Urothelium cell line (cell line): ENCODE measurements at regions not wholly inside any gene's neighbourhood (a gene's known extent, or its start where the extent isn't known, plus 50 kb on each side); places are given as distances from the start of the nearest gene placed in this dataset.
A peak's percentile ranks its signal among the peaks of the same experiment; 100 is the strongest.

ENCODE experiments used
- DNase-seq: peaks from one replicate; pipeline ENCODE4 v3.0.0; 2011; ENCODE audit warnings: low spot score, mixed read lengths
- FAIRE-seq: peaks from 2 replicates; lab custom pipeline; 2011; peaks lifted over from hg19 to GRCh38; lab: Jason Lieb, UNC

DNA sequence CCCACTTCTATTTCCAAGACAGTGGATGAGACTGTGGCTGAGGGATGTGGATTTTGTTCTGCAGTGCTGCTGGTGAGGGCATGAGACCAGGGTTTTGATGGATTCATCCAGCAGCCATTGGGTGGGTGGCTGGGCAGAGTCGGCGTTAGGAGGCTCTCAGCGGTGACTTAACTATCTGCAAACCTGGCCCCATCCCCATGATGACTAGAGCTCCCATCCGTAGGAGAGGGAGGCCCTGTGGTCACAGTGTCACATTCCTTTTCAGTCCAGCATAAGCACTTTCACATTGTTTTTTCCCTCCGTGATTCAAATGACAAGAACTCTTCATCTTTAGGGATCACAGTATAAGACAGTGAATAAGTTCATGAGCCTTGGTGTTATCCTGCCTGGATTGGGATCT, 60.4 kb upstream of the SPRY4 start:
- peak; percentile 31 for DNase-seq

DNA sequence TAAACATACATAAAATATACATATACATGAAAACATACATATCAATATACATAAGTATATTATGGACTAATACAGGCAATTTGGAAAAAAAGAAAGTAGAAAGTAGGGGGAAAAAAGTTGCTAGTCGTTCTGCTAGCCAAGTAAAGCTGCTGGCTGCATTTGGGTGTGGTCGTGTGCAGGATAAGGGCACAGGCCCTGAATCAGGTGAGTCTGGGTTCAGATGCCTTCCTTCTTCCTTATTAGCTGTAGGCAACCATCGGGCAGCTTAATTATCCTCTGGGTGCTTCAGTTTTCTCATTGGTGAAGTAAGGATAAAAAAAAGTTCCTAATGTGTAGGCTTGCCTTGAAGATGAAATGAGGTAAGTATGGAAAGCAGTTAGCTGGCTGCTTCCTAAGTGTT, 59.2 kb upstream of the SPRY4 start:
- DNase-seq (no peak), FAIRE-seq (no peak)

More for the DNA sequence above, 60.4 kb upstream of the SPRY4 start:
- no peak for FAIRE-seq

DNA sequence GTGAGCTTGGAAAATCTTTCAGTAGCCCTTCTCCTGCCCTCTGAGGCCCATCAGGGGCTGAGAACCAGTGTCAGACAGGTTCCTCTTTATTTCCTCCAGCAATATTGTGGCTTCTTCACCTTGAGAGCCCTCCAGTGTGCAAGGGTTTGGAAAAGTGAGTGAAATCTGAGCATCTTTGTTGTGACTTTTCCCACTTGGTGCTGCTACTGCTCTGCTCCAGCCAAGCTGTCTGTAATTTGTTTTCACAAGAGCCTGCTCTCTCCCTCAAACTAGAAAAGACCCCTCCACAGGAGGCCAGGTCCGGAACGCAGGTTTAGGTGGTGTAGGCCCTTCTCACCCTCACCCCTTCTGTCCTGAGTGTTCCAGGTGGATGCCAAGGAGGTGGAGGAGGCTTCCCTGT, 57.4 kb upstream of the SPRY4 start:
- DNase-seq (no peak), FAIRE-seq (no peak)

DNA sequence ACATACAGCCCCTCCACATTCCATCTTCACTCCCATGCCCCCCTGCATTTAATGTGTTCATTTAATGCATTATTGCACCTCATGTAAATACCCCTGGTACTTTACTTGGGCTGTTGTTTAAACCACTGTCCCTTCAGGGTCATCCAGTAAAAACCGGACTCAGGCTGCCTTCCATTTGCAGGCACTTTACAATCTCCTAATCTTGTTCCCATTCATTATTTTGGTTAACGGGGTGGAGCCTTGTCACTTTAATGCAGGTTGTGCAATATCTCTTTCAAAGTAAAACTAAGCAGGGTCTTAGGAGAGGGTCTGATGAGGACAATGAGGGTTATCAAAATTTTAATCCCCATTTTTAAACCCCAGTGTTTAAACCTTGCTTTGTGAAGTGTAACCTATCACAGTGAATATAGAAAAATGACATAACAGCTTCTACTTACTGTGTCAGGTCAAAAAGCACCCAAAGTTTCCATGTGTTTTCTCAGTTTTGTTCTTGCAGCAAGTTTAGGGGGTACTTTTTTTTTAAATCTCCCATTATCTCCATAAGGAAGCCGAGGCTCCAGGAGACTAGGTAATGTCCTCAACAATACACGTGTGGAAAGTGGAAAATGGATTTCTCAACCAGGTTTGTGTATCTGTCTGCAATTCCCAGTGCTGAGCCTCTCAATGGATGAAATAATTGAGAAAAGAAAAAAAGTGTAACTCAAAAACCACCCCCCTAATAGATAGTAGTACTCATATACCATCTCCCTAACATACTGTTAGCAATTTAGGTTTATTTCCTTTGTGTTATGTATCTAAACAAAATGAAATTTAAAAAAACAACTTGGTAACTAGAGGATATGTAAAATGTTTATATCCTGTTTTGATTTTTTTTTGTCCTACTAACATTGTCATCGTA, 54.2 kb upstream of the SPRY4 start:
- DNase-seq: no peak
- no peak for FAIRE-seq

DNA sequence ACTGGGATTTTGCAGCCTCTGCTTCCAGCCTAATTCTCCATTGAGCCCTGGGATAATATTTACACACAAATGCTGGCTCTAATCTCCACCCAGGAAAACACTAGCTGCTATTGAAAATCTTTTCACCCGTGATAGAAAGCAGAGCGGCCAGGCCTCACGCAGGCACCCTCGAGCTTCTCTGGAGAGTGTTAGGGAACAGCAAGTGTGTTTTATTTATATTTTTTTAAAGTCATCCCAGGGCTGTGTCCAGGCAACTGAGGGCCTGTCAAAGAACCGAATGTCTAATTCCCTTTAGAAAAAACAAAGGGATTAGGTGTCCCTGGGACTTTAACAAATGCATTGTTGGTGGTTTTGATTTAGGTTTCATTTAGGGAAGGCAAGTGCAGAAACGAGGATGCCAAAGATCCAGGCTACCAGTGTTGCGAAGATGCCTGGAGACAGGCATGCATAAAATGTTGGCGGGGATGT, 51.2 kb upstream of the SPRY4 start:
- FAIRE-seq (no peak), DNase-seq (no peak)
